Stimulated activated CD8-positive, alpha-beta memory T cell treated with anti-CD3 and anti-CD28 coated beads, Interleukin-15, amount 100 ng/mL, for 4 hours (primary cell): ENCODE measurements at regions not wholly inside any gene's neighbourhood (a gene's known extent, or its start where the extent isn't known, plus 50 kb on each side); places are given as distances from the start of the nearest gene placed in this dataset.

Source experiments
- DNase-seq, 2 donors: peaks; one replicate each; pipeline ENCODE4 v3.0.0-alpha.2; 2020; ENCODE audit warnings: low read depth in 2 of 2

GRCh38 chr16:86213437-86214205 is 296.7 kb upstream of the FOXF1 start:
- no peak for DNase-seq

GRCh38 chr16:86214326-86215232 is 295.7 kb upstream of the FOXF1 start:
- no peak for DNase-seq

- DNase-seq: no peak
Measured at GRCh38 chr16:86215233-86215978, 294.9 kb upstream of the FOXF1 start.

GRCh38 chr16:86215979-86216585 is 294.2 kb upstream of the FOXF1 start:
- DNase-seq: no peak

GRCh38 chr16:86216591-86216990 is 293.7 kb upstream of the FOXF1 start:
- no peak for DNase-seq

- no peak for DNase-seq
Measured at GRCh38 chr16:86217001-86217890, 293.1 kb upstream of the FOXF1 start.

GRCh38 chr16:86217891-86218270 is 292.4 kb upstream of the FOXF1 start:
- DNase-seq: no peak

- no peak for DNase-seq
Measured at GRCh38 chr16:86218479-86219170, 291.7 kb upstream of the FOXF1 start.

GRCh38 chr16:86219655-86220445 is 290.5 kb upstream of the FOXF1 start:
- DNase-seq: no peak

- DNase-seq: no peak
Measured at GRCh38 chr16:86220561-86220960, 289.8 kb upstream of the FOXF1 start.

- no peak for DNase-seq
Measured at GRCh38 chr16:86221085-86221484, 289.2 kb upstream of the FOXF1 start.

- DNase-seq: no peak
Measured at GRCh38 chr16:86222547-86222946, 287.8 kb upstream of the FOXF1 start.

GRCh38 chr16:86222965-86223551 is 287.3 kb upstream of the FOXF1 start:
- no peak for DNase-seq

GRCh38 chr16:86224126-86224525 is 286.2 kb upstream of the FOXF1 start:
- no peak for DNase-seq

- no peak for DNase-seq
Measured at GRCh38 chr16:86224629-86225028, 285.7 kb upstream of the FOXF1 start.

GRCh38 chr16:86225905-86226371 is 284.4 kb upstream of the FOXF1 start:
- DNase-seq: no peak

GRCh38 chr16:86227041-86227440 is 283.3 kb upstream of the FOXF1 start:
- no peak for DNase-seq

- no peak for DNase-seq
Measured at GRCh38 chr16:86227801-86228200, 282.5 kb upstream of the FOXF1 start.

- DNase-seq: no peak
Measured at GRCh38 chr16:86228713-86229112, 281.6 kb upstream of the FOXF1 start.
